NCI-H748 (cell line): ENCODE measurements at regions not wholly inside any gene's neighbourhood (a gene's known extent, or its start where the extent isn't known, plus 50 kb on each side); places are given as distances from the start of the nearest gene placed in this dataset.
A peak's percentile ranks its signal among the peaks of the same experiment; 100 is the strongest.
"Not testable (repeated sequence)": the region's sequence is repeated elsewhere in the genome, so short reads cannot be mapped to it uniquely, and the experiment has no call there.

Experiments
- DNase-seq: peaks from one replicate; lab custom pipeline; 2025; ENCODE audit not compliant: unreplicated experiment; lab: John Stamatoyannopoulos, UW

DNA sequence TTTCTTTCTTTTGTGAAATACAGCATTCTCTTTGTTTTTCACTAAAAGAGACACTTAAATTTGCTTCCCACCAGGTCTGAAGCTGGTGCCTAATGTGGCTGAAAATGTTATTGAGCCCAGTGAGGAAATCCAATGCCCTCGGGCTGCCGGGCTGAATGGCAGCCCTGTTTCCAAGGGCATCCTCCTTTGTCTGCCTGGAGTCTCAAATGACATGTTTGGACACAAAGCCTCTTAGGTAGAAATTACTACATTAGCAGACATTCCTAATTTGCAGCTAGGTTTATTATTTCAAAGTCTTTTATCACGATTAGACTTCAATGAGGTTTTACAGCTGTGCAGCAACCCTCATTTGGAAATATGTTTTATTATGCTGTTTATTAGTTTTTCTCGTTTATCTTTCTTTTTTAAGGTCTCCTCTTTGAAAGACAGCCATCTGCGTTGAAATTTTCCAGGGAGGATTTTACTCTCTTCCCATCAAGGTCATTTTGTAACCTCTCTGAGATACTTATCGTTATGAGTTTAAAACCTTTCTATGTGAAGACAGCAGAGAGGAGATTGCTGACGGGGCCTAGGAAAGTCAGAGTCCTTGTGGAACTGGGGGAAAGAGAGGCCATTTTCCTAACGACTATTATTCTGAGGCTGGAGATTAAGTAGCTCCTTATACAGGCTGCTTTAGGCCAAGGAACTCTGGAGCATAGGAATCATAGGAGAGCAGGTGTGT, 59.0 kb upstream of the ZNF532 start:
- DNase-seq, result peak; percentile 96

DNA sequence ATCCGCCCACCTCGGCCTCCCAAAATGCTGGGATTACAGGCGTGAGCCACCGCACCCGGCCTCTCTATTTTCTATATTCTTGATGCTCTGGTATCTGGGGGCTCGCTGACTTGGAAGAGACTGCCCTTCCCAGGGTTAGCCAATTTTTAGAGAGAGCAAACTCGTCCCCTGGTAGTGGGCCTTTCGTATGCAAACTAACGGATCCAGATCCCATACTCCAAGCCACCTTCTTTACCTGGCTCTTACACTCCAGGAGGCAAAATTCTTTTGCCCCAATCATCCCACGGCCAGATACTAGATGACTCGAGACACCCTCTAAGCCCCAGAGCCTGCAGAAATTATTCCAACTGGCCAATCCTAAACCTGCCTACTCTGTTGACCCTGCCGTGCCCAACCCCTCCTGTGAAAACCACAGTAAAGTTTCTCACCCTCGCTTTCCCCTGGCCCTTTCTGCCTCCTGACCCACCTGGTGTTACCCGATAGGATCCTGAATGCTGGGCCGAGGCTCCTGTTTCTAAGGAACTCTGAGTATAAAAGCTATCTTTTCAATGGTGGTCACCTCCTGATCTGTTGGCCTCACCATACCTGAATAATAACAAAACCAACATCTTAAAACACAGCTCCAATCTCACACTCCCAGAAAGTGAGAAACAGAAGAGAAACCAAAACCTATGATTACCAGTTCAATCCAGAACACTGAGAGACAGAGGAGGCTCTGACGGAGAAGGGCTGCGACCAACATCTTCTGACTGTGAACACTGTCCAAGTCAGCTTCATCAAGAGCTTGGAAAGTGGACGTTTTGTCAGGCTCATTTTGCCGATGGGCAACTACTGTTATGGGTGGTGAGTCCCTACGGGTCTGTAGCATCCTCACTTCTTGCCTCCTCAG, 57.6 kb upstream of the ZNF532 start:
- DNase-seq, result no peak

DNA sequence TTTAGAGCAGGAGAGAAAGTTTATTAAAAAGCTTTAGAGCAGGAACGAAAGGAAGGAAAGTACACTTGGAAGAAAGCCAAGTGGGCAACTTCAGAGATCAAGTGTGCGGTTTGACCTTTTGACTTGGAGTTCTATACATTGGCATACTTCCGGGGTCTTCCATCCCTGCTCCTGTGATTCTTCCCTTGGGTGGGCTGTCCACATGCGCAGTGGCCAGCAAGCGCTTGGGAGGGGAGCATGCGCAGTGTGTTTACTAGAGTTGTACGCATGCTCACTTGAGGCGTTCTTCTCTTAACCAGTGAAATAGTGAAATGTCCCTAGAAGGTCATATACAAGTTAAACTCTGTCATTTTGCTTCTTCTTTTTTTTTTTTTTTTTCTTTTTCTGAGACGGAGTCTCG, 56.9 kb upstream of the ZNF532 start:
- DNase-seq, result no peak

DNA sequence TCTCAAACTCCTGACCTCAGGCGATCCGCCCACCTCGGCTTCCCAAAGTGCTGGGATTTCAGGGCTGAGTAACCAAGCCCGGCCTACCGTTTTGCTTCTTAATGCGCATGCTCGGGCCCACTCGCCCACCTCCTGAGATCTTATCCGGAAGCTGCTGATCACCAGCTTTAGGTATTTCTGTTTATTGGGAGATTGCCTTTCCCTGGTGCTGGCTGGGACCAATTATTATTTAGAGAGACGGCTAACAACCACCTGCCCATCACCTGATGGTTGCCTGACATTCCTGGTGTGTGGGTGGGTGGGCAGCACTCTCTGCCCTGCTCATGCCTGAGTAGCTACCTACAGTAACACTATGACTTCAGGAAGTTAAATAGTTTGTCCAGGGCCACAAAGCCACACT, 56.3 kb upstream of the ZNF532 start:
- no peak for DNase-seq

DNA sequence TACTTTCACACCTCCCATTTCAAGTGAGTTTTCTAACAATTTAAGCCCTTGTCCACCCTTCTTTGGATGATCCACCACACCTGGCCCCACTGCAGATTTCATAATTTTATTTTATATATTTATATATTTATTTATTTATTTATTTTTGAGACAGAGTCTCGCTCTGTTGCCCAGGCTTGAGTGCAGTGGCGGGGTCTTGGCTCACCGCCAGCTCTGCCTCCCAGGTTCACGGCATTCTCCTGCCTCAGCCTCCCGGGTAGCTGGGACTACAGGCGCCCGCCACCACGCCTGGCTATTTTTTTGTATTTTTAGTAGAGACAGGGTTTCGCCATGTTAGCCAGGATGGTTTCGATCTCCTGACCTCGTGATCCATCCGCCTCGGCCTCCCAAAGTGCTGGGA, 52.8 kb upstream of the ZNF532 start:
- not testable (repeated sequence) for DNase-seq

DNA sequence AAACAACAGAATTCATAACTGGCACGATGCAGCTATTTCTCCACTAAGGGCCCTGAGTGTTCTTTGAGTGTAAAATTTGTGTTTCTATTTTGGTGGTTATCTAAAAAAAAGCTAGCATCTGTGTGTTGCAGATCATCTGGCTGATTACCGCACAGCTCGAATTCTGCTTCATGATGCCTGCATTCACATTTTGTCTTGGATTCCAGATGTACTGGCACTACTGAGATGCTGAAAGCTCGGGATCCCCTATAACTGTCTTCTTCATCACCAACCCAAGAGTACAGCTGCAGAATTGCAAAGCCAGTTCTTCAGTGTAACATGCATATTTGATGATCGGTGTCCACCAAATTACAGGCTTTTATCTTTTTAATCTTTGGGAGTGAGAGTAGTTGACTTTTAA, 51.6 kb upstream of the ZNF532 start:
- no peak for DNase-seq

DNA sequence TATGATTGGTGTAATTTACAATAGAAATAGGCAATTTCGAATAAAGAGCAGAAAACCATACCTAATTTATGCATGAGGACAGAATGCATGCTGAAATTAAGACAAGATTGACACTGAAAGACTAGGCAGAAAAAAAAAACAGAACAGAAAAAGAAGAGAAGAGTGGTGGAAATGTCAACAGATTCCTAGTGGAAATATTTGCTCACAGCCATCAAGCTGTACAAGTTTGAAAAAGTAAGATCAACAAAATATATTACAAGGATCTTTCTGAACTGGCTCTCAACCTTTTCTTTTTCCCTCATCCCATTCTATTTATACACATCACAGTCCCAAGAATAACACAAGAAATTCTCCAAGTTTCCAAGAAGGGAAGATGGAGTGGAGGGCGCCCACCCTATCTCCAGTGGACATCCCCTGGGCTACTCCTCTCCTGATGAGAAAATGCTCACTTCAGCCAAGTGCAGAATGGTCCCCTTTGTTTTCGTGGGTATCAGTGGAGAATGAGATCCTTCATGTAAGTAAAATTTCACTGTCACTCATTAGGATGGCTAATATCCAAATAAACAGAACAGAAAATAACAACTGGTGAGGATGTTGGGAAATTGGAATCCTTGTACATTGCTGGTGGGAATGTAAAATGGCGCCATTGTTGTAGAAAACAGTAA, 51.0 kb upstream of the ZNF532 start:
- no peak for DNase-seq

DNA sequence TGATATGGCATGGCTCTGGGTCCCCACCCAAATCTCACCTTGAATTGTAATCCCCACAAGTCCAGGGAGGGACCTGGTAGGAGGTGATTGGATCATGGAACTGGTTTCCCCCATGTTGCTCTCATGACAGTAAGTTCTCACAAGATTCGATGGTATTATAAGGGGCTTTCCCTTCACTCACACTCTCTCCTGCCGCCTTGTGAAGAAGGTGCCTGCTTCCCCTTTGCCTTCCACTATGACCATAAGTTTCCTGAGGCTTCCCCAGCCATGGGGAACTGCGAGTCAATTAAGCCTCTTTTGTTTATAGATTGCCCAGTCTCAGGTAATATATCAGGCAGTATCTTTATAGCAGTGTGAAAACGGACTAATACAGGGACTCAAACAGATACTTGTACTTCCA, 50.4 kb upstream of the ZNF532 start:
- DNase-seq, result no peak
